ENCODE measurements at regions not wholly inside any gene's neighbourhood (a gene's known extent, or its start where the extent isn't known, plus 50 kb on each side); places are given as distances from the start of the nearest gene placed in this dataset.

- no peaks in the 10 kb centered on the region for H3K36me3 ChIP-seq (replicated peaks; ENCODE audit: insufficient read depth, low read depth)
- no peaks in the 10 kb centered on the region for H3K79me2 ChIP-seq
- H3K4me1 ChIP-seq (ENCODE audit: insufficient read depth) = peaks cover 10% of the 10 kb centered on the region
- no peaks in the 10 kb centered on the region for H3K27me3 ChIP-seq
- no peak overlapping the region for H3K4me3 ChIP-seq
- no peak overlapping the region for H2AFZ ChIP-seq
- H3K9me2 ChIP-seq (replicated peaks; ENCODE audit: insufficient read depth) = no peaks in the 10 kb centered on the region
- DNase-seq (ENCODE audit: low spot score) = no peak
- no peaks in the 10 kb centered on the region for H3K9me3 ChIP-seq (ENCODE audit: low read depth)
- H3K4me2 ChIP-seq = no peak overlapping the region
- no peaks in the 10 kb centered on the region for H4K20me1 ChIP-seq (ENCODE audit: insufficient read depth, poor library complexity, severe bottlenecking)
- no peak for TF ChIP-seq EZH2 (IDR thresholded peaks at IDR 0.05; ENCODE audit: borderline replicate concordance)
- no peak for TF ChIP-seq CTCF (IDR thresholded peaks at IDR 0.05; ENCODE audit: poor library complexity)
- no peak for TF ChIP-seq EZH2phosphoT487 (IDR thresholded peaks at IDR 0.05; ENCODE audit: low read depth, severe bottlenecking, unreplicated experiment)
- 94% methylated on average over 2 of the region's 2 CpGs for WGBS (ENCODE audit: low lambda C conversion rate, missing lambda C conversion rate)
- H3K27ac ChIP-seq = no peak overlapping the region
Observed at GRCh38 chr1:172724765-172725613, 66.1 kb downstream of the FASLG start.

GRCh38 chr1:172726740-172727139 is 67.8 kb downstream of the FASLG start:
- 92% methylated on average over 2 of the region's 2 CpGs for WGBS (ENCODE audit: low lambda C conversion rate, missing lambda C conversion rate)

GRCh38 chr1:172727275-172727857 is 68.5 kb downstream of the FASLG start:
- TF ChIP-seq CTCF (IDR thresholded peaks at IDR 0.05; ENCODE audit: poor library complexity) (no peak), EZH2 (IDR thresholded peaks at IDR 0.05; ENCODE audit: borderline replicate concordance) (no peak), EZH2phosphoT487 (IDR thresholded peaks at IDR 0.05; ENCODE audit: low read depth, severe bottlenecking, unreplicated experiment) (no peak)
- Histone ChIP-seq H3K36me3 (replicated peaks; ENCODE audit: insufficient read depth, low read depth) (no peaks in the 10 kb centered on the region), H3K4me2 (no peak overlapping the region), H3K79me2 (no peaks in the 10 kb centered on the region), H3K9me3 (ENCODE audit: low read depth) (no peaks in the 10 kb centered on the region), H3K27ac (no peak overlapping the region), H3K4me1 (ENCODE audit: insufficient read depth) (peaks cover 10% of the 10 kb centered on the region), H3K4me3 (no peak overlapping the region), H2AFZ (no peak overlapping the region), H3K27me3 (no peaks in the 10 kb centered on the region), H4K20me1 (ENCODE audit: insufficient read depth, poor library complexity, severe bottlenecking) (no peaks in the 10 kb centered on the region), H3K9me2 (replicated peaks; ENCODE audit: insufficient read depth) (no peaks in the 10 kb centered on the region)
- no peak for DNase-seq (ENCODE audit: low spot score)
- WGBS (ENCODE audit: low lambda C conversion rate, missing lambda C conversion rate) = 90% methylated on average over 7 of the region's 7 CpGs

More at GRCh38 chr1:172726740-172727139, 67.8 kb downstream of the FASLG start:
- Histone ChIP-seq H3K4me2 (no peak overlapping the region), H4K20me1 (ENCODE audit: insufficient read depth, poor library complexity, severe bottlenecking) (no peaks in the 10 kb centered on the region), H3K4me3 (no peak overlapping the region), H3K79me2 (no peaks in the 10 kb centered on the region), H3K4me1 (ENCODE audit: insufficient read depth) (peaks cover 10% of the 10 kb centered on the region), H3K27me3 (no peaks in the 10 kb centered on the region), H3K27ac (no peak overlapping the region), H2AFZ (no peak overlapping the region), H3K9me2 (replicated peaks; ENCODE audit: insufficient read depth) (no peaks in the 10 kb centered on the region), H3K9me3 (ENCODE audit: low read depth) (no peaks in the 10 kb centered on the region), H3K36me3 (replicated peaks; ENCODE audit: insufficient read depth, low read depth) (no peaks in the 10 kb centered on the region)
- no peak for DNase-seq (ENCODE audit: low spot score)
- TF ChIP-seq CTCF (IDR thresholded peaks at IDR 0.05; ENCODE audit: poor library complexity) (no peak), EZH2phosphoT487 (IDR thresholded peaks at IDR 0.05; ENCODE audit: low read depth, severe bottlenecking, unreplicated experiment) (no peak), EZH2 (IDR thresholded peaks at IDR 0.05; ENCODE audit: borderline replicate concordance) (no peak)
